Stimulated activated naive CD4-positive, alpha-beta T cell (primary cell): ENCODE measurements at regions not wholly inside any gene's neighbourhood (a gene's known extent, or its start where the extent isn't known, plus 50 kb on each side); places are given as distances from the start of the nearest gene placed in this dataset.

Source experiments
- DNase-seq, 6 experiments: peaks; one replicate each; lab custom pipeline; 2025; lab: John Stamatoyannopoulos, UW

DNA sequence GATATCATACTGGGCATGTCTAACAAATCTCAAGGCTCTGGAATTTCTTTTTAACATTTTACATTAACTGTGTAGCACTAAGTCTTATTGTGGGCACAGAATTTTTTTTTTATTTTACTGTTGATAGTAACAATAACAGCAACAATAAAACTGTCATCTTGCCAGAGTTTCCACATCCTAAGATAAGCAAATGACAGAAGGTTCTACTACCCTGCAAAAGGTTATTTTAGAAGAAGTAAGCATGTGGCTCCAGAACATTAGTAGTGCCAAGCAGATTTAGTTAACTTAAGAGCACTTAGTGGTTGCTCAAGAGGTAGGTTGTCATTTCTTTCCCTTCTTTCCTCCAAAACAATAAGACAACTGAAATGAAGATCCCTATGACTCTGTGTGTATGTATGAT lies 743.0 kb upstream of the CBLB start:
- DNase-seq = no peak

- no peak for DNase-seq
These were observed 747.7 kb upstream of the CBLB start for GRCh38 chr3:106616556-106616955.

DNA sequence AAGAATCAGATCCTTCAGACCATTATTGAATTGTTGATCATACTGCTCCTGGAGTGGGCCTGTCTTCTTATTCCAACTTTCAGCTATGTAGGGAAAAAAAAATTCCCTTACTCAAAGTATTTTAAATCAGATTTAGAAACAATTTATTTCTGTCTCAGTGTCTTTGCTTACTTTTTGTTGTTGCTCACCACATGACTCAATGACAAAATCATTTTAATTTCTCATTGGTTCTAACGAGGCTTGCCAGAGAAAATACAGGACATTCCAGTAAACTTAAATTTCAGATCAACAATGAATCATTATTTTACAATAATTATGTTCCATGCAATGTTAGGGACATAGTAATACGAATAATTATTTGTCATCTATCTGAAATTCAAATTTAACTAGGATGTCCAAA lies 748.5 kb upstream of the CBLB start:
- DNase-seq = no peak

DNA sequence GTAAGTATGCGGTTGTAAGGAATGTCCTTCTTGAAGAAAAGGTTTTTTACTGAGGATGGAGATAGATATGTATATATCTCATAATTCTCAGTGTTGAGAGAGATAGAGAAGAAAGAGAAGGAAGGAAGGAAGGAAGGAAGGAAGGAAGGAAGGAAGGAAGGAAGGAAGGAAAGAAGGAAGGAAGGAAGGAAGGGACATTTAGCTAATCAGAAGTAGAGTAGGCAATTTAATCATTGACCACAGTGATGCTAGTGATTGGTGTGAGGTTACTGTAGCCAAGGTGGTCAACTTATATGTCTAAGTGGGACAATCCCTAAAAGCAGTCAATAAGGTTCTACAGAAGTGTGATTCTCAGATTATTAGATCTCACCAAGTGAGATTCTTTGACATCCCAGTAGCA lies 751.8 kb upstream of the CBLB start:
- DNase-seq = no peak

- no peak for DNase-seq
These were observed 753.1 kb upstream of the CCDC54 start for GRCh38 chr3:106624154-106624553.

DNA sequence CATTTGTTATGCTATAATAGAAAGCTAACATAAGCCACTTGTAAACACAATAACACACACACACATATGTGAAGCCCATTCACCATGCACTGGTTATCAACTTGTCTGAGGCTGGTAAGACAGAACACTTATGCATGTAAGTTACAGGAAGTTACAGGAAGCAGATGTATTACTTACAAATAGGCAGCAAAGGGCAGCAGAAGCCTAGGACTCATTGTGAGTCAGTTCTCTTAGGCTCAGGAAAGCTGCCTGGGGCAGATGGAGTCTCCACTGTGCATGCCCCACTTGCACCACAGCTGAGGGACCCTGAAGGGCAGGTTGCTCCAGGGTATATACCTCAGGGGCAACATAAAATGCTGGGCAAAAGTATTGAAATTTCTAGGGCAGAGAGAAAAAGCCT lies 748.8 kb upstream of the CCDC54 start:
- DNase-seq = no peak

DNA sequence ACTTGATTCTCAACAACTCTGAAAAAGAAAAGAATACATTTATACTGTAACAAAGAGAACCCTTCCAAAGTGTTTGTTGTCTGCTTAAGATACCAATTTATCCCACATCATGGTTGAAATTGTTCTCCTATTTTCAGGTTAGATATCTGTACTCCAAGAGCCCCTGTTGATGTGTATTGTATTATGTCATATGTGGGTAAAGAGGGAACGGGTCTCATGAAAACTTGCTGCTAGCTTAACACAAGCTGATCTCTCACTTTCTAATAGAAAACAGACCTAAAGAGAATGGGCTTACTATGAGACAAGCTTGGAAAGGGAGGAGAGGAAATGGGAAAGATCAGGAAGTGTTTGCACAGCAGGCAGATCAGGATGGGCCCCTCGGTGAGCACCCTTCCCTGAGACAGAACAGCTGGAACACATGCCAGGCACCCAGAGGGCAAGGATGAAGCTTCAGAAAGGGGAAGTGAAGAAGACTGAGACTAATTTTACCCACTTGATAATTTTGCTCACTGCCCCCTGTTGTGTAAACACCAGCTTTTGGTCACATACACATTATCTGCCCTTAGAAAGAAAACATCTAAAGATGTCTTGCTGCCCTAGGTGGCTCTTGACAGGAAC lies 747.9 kb upstream of the CCDC54 start:
- no peak for DNase-seq

DNA sequence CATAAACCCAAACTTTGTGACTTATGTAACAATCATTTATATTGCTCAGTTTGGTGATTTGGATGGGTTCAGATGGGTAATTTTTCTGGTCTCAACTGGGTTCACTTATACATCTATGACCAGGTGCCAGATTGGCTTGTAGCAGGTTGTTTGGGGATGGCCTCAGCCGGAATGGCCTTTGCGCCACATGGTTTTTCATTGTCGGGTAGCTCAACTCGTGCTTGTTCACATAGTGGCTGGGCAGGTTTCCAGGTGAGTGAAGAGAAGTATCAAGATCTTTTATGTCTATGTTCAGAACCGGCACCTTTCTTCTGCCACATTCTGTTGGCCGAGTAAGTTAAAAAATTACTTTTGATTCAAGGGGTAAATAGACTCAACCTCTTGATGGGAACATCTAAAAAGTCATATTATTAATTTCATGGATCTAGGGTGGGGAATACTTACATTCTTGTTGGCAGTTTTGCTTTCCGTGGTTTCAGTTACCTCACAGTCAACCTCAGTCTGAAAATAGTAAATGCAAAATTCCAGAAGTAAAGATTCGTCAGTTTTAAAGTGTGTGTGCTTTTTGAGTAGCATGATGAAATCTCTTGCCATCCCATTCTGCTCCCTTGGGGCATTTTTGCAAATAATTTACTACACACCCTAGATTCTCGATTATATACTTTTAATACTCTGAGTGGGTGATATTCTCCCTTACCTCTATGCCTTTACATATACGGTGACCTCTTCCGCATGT lies 745.7 kb upstream of the CCDC54 start:
- DNase-seq = no peak

DNA sequence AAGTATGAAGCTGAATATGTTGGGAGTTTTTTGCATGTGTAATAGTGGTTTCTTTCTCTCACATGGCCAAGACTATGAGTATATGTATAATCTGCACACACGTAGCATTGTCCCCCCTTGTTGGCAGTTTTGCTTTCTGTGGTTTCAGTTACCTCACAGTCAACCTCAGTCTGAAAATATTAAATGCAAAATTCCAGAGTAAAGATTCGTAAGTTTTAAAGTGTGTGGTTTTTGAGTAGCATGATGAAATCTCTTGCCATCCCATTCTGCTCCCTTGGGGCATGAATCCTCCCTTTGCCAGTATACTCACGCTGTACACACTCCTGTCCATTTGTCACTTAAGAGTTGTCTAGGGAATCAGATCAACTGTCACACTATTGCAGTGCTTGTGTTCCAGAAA lies 742.0 kb upstream of the CCDC54 start:
- no peak for DNase-seq

- no peak for DNase-seq
These were observed 741.4 kb upstream of the CCDC54 start for GRCh38 chr3:106635826-106636225.

DNA sequence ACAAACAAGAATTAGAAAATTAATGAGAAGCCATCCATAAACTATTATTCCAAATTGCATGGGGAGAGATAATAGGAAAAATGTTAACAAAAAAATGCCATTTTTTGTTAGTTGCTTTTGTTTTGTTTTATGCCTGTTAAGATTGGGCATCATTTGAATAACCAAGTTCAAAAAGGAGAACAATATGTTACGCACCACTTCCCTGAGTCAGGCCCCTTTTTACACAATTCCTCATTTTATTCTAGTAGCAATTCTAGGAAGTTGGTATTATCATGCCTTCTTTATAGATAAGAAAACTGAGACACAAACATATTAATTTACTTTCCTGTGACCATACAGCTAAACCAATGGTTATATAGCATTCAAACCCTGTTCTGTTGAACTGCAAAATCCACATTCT lies 736.9 kb upstream of the CCDC54 start:
- DNase-seq = no peak

- DNase-seq = no peak
These were observed 735.1 kb upstream of the CCDC54 start for GRCh38 chr3:106642161-106642560.

DNA sequence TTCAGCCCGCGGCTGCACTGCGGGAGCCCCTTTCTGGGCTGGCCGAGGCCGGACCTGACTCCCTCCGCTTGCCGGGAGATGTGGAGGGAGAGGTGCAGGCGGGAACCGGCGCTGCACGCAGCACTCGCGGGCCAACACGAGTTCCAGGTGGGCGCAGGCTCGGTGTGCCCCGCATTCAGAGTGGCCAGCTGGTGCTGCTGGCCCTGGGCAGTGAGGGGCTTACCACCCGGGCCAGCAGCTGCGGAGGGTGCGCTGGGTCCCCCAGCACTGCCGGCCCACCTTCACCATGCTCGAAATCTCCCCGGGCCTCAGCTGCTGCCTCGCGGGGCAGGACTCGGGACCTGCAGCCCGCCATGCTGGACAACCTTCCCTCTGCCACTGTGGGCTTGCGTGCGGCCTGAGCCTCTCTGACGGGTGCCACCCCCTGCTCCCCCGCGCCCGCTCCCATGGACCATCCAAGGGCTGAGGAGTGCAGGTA lies 733.5 kb upstream of the CCDC54 start:
- no peak for DNase-seq

DNA sequence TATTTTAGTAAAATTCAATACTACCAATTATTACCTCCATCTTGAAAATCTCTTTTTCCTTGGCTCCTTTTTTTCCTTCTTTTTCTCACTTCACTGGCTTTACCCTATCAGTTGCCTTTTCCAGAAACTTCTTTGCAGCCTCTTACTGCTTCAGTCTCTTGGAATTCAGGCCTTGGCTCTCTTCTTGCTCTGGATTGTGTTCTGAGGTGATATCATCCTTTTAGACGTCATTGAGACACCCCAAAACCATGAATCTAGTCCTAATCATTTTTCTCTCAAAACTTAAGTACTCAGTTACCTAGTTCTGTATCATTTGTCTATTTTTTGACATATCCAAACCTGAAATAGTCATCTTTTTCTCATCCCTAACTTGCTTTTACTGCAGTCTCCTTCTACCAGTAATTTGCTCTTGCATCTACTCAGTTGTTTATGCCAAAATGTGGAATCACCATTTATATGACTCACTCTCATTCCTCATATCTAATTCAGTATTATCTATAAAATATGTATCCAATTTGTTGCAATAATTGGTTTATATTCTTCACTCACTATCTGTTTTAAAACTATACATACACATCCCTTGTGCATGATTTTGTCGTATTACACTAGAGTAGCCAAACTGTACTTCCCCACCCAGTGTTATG lies 703.2 kb upstream of the CCDC54 start:
- no peak for DNase-seq

DNA sequence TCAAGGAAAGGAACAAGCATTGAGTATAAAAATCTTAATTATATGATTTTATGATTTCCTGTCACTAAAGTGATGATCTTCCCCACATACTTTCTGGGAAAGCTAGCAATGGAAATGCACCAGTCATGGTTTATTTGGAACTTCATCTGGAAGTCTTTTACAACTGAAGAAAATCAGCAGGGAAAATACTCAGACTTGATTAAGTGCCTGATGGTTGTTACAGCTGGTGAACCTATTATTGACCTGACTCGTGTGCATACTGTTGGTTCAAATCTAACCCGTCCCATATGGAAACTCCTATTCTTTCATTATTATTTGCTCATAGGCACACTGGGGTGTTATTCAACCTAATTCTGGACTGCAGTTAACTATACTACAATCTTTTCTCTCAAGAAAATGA lies 701.8 kb upstream of the CCDC54 start:
- no peak for DNase-seq

DNA sequence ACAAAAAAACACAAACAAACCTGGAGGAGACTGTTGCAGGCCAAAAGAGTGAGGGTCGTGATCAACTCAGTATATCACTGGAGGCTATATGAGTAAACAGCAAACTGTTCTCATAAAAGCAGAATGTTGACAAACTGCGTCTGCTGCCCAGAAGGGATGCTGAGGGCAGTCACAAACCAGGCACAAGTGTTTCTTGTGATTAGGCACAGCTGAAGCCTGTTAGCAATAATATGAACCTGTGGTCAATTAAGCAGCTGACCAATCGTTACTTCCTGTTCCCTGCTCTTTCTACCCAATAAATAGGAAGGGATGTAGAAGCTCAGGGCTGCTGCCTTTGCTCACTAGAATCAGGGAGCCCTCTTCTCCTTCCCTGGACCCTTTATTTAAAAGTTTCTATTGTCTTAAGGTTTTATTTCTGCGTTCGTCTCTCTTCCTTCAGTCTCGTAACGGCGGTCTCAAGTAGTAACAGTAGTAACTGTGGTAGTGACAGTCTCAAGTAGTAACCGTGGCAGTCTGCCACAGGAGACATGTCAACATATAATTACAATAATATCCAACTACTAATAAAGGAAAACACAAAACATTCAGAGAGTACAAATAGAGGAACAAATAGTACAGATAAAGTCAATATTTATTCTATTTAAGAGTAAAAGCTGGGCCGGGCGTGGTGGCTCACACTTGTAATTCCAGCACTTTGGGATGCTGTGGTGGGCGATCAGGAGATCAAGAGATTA lies 698.4 kb upstream of the CCDC54 start:
- no peak for DNase-seq

DNA sequence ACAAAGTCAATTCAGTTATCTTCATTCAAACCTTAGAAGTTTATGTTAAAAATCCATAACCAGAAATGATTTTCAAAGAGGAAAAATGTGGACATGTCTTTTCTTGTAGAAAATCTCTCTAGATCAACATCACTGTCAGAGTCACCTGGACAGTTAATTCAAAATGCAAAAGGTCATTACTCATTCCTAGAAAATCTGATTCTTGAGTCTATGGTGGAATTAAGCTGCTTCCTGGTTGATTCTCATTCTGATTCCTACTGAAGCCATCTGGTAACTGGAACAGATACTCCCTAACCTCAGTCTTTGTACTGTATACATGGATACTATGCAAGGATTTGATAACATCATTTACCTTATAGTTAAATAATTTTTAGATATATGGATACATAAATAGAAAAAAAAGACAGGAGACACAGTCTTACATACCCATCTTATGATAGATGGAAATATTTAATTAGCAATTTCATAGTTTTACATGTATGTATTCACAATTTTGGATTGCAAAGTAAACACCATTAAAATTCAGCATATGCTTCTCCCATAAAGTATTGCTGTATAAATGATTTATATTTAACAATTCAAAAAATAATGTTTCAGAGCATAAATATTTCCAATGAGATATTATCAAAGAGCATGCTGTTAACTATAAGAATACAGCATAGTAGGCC lies 693.2 kb upstream of the CCDC54 start:
- no peak for DNase-seq

- DNase-seq = no peak
These were observed 691.5 kb upstream of the CCDC54 start for GRCh38 chr3:106685745-106686144.

DNA sequence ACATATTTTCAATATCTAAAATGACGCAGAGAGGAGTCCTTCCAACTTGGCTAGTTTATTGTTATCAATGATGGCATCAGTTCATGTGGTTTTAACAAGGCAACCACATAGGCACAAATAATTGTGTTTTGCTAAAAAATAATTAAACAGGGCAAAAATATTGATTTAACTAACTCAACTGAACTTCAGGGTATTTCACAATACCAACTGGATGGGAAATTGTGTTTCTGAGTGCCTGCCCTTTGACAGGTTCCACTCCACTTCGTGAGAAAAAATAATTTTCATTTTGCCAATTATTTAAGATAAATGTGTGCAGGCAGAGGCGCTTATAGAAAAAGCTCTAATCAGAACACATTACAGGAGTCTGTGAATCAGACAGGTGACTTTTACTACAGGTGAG lies 689.3 kb upstream of the CCDC54 start:
- no peak for DNase-seq

GRCh38 chr3:106688464-106688863 lies 688.8 kb upstream of the CCDC54 start:
- no peak for DNase-seq

GRCh38 chr3:106691476-106691875 lies 685.8 kb upstream of the CCDC54 start:
- DNase-seq = no peak

- no peak for DNase-seq
These were observed 684.6 kb upstream of the CCDC54 start for GRCh38 chr3:106692624-106693023.
